ENCODE measurements at regions not wholly inside any gene's neighbourhood (a gene's known extent, or its start where the extent isn't known, plus 50 kb on each side); places are given as distances from the start of the nearest gene placed in this dataset.

DNA sequence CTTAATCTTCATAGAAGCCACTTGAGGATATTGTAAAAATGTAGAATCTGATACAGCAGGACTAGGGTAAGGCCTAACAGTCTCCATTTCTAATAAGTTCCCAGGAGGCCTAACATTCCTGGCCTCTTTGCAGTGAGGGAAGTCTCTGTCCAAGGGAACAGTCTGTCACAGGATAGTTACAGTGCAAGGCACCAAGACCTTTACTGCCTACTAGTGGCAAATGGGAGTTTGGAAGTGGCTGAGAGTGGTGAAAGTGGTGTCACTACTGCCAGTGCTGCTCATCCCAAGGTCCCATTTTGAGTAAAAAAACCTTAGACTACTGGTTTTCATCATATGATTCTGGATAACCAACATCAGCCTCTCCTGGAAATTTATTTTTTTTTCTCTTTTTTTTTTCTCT lies 619.5 kb upstream of the SEMA3D start:
- TF ChIP-seq, protein P1, sequence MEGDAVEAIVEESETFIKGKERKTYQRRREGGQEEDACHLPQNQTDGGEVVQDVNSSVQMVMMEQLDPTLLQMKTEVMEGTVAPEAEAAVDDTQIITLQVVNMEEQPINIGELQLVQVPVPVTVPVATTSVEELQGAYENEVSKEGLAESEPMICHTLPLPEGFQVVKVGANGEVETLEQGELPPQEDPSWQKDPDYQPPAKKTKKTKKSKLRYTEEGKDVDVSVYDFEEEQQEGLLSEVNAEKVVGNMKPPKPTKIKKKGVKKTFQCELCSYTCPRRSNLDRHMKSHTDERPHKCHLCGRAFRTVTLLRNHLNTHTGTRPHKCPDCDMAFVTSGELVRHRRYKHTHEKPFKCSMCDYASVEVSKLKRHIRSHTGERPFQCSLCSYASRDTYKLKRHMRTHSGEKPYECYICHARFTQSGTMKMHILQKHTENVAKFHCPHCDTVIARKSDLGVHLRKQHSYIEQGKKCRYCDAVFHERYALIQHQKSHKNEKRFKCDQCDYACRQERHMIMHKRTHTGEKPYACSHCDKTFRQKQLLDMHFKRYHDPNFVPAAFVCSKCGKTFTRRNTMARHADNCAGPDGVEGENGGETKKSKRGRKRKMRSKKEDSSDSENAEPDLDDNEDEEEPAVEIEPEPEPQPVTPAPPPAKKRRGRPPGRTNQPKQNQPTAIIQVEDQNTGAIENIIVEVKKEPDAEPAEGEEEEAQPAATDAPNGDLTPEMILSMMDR (IDR thresholded peaks at IDR 0.05; ENCODE audit: insufficient read depth, low read length), result no peak
- TF ChIP-seq GABPA (IDR thresholded peaks at IDR 0.05; ENCODE audit: low read depth), result no peak

Measured in HL-60 (cell line).